ENCODE measurements at regions not wholly inside any gene's neighbourhood (a gene's known extent, or its start where the extent isn't known, plus 50 kb on each side); places are given as distances from the start of the nearest gene placed in this dataset.
A peak's percentile ranks its signal among the peaks of the same experiment; 100 is the strongest.

DNA sequence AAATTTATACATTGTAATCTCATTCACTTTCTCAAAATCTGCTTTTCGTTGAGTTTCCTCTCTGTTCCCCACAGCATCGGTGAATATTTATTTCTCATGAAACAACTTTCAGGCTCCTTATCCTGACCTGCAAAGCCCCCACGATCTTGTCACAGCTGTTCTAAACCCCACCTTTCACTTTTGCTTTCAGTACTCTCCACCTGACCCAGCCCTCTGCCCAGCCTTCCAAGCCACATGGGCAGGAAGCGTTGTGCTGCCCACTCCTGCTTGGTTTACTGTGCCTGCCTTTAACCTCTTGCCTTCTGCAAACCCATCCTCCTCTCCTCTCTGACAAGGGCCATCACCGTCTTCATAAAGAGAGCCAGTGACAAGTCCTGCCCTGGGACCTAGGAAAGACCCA, 262.5 kb downstream of the GALR1 start:
- H3K4me1 ChIP-seq = no peaks in the 10 kb centered on the region
- H3K36me3 ChIP-seq = no peaks in the 10 kb centered on the region
- H3K27ac ChIP-seq = no peak overlapping the region
- intact Hi-C loops (cut with DNase I) = no loop called here
- TF ChIP-seq, protein P1, sequence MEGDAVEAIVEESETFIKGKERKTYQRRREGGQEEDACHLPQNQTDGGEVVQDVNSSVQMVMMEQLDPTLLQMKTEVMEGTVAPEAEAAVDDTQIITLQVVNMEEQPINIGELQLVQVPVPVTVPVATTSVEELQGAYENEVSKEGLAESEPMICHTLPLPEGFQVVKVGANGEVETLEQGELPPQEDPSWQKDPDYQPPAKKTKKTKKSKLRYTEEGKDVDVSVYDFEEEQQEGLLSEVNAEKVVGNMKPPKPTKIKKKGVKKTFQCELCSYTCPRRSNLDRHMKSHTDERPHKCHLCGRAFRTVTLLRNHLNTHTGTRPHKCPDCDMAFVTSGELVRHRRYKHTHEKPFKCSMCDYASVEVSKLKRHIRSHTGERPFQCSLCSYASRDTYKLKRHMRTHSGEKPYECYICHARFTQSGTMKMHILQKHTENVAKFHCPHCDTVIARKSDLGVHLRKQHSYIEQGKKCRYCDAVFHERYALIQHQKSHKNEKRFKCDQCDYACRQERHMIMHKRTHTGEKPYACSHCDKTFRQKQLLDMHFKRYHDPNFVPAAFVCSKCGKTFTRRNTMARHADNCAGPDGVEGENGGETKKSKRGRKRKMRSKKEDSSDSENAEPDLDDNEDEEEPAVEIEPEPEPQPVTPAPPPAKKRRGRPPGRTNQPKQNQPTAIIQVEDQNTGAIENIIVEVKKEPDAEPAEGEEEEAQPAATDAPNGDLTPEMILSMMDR (IDR thresholded peaks at IDR 0.05) = no peak
- DNase-seq = no peak
- no peak for ATAC-seq
- no peak overlapping the region for H3K4me3 ChIP-seq
- H3K9me3 ChIP-seq = no peaks in the 10 kb centered on the region
- H3K27me3 ChIP-seq (ENCODE audit: low read depth) = no peaks in the 10 kb centered on the region

GRCh38 chr18:77517901-77518300, 268.3 kb downstream of the GALR1 start:
- no peak overlapping the region for H3K27ac ChIP-seq
- H3K9me3 ChIP-seq = no peaks in the 10 kb centered on the region
- H3K4me3 ChIP-seq = no peak overlapping the region
- intact Hi-C loops (cut with DNase I) = no loop called here
- H3K27me3 ChIP-seq (ENCODE audit: low read depth) = no peaks in the 10 kb centered on the region
- H3K4me1 ChIP-seq = no peaks in the 10 kb centered on the region
- DNase-seq (no peak), ATAC-seq (peak in 1 of 2 donors; percentile 37)
- TF ChIP-seq, protein P1 (IDR thresholded peaks at IDR 0.05) = no peak
- no peaks in the 10 kb centered on the region for H3K36me3 ChIP-seq

- Histone ChIP-seq H3K27me3 (ENCODE audit: low read depth) (no peaks in the 10 kb centered on the region), H3K36me3 (no peaks in the 10 kb centered on the region), H3K27ac (no peak overlapping the region), H3K9me3 (no peaks in the 10 kb centered on the region), H3K4me3 (no peak overlapping the region), H3K4me1 (no peaks in the 10 kb centered on the region)
- intact Hi-C loops (cut with DNase I) = no loop called here
- DNase-seq (no peak), ATAC-seq (no peak)
- TF ChIP-seq, protein P1 (IDR thresholded peaks at IDR 0.05) = no peak
Measured at GRCh38 chr18:77520767-77521166, 271.1 kb downstream of the GALR1 start.

GRCh38 chr18:77522051-77522675, 272.5 kb downstream of the GALR1 start:
- no peaks in the 10 kb centered on the region for H3K36me3 ChIP-seq
- H3K27me3 ChIP-seq (ENCODE audit: low read depth) = no peaks in the 10 kb centered on the region
- H3K9me3 ChIP-seq = no peaks in the 10 kb centered on the region
- TF ChIP-seq, protein P1 (IDR thresholded peaks at IDR 0.05) = no peak
- intact Hi-C loops (cut with DNase I) = no loop called here
- no peaks in the 10 kb centered on the region for H3K4me1 ChIP-seq
- H3K4me3 ChIP-seq = no peak overlapping the region
- peak in 1 of 2 donors; percentile 23 for ATAC-seq
- no peak for DNase-seq
- no peak overlapping the region for H3K27ac ChIP-seq

DNA sequence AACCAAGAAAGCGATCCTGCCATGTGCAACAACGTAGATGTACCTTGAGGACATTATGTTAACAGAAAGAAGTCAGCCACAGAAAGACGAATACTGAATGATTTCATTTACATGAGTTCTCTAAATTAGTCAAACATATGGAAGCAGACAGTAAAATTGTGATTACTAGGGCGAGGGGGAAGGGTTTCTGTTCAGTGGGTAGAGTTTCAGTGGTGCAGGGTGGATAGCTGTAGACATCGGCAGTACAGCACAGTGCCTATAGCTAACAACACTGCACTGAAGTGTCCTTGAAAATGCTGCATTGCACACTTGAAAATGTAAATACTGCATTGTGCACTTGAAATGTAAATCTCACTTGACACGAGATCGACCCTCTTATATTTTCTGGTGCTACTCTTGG, 275.3 kb downstream of the GALR1 start:
- no peaks in the 10 kb centered on the region for H3K9me3 ChIP-seq
- H3K4me3 ChIP-seq = no peak overlapping the region
- H3K27me3 ChIP-seq (ENCODE audit: low read depth) = no peaks in the 10 kb centered on the region
- TF ChIP-seq, protein P1 (IDR thresholded peaks at IDR 0.05) = no peak
- intact Hi-C loops (cut with DNase I) = no loop called here
- no peak overlapping the region for H3K27ac ChIP-seq
- H3K36me3 ChIP-seq = no peaks in the 10 kb centered on the region
- no peaks in the 10 kb centered on the region for H3K4me1 ChIP-seq
- no peak for ATAC-seq
- no peak for DNase-seq

All from lower lobe of right lung (tissue), 2 donors.